Retinal pigment epithelial cell (primary cell): ENCODE measurements at regions not wholly inside any gene's neighbourhood (a gene's known extent, or its start where the extent isn't known, plus 50 kb on each side); places are given as distances from the start of the nearest gene placed in this dataset.

ENCODE experiments used
- DNase-seq: peaks from one replicate; pipeline ENCODE4 v3.0.0-alpha.2; 2010; ENCODE audit warnings: low read depth
- H3K4me3 ChIP-seq: 2 replicates; pipeline ENCODE4 v1.5.1; 2011; ENCODE audit warnings: mild to moderate bottlenecking, low read length, control low read depth, moderate library complexity
- TF ChIP-seq, protein P1 (sequence below): conservative IDR thresholded peaks from 2 replicates; pipeline ENCODE4 v1.5.1; 2011; ENCODE audit warnings: low read depth, low read length, control low read depth, inconsistent platforms

DNA sequence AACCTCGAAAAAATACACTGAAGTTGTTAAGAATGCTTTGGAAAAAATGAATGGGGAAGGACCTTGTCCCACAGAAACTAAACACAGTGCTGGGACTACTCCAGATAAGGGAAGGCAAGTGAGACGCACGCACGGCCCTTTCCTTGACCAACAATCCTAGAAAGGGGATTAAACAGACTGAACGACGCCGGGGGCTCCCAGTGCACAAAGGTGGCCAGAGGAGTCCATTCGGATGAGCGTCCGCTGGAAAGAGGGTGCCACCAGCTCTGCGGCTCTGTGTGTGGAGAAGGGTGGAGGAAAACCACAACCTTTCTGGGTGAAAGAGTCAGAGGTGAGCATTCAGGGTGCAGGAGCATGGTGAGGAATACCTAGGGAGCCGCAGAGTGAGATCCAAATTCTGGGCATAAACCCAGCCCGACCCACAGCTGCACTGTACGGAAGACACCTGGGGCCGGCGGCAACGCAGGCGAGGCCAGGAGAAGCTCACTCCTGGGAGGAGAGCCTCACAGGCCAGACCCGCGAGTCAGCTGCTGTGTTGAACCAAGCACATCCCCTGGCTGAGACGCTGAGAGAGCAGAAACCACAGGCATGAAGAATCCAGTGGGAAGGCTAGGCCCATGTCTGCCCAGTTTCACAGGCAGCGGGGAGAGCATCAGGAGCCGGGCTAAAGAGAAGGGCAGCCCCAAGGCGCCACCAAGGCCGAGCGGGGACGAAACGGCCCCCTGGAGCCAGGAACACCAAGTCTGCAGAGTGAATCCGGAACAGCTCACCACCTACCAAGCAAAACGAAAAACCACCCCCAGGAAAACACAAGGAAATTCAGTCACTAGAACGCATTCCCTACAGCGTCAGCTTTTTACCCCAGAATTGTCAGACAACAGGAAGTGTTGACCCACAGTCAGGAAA, 177.1 kb downstream of the BRD1 start:
- no peak overlapping the region for H3K4me3 ChIP-seq
- DNase-seq: no peak
- TF ChIP-seq, protein P1, sequence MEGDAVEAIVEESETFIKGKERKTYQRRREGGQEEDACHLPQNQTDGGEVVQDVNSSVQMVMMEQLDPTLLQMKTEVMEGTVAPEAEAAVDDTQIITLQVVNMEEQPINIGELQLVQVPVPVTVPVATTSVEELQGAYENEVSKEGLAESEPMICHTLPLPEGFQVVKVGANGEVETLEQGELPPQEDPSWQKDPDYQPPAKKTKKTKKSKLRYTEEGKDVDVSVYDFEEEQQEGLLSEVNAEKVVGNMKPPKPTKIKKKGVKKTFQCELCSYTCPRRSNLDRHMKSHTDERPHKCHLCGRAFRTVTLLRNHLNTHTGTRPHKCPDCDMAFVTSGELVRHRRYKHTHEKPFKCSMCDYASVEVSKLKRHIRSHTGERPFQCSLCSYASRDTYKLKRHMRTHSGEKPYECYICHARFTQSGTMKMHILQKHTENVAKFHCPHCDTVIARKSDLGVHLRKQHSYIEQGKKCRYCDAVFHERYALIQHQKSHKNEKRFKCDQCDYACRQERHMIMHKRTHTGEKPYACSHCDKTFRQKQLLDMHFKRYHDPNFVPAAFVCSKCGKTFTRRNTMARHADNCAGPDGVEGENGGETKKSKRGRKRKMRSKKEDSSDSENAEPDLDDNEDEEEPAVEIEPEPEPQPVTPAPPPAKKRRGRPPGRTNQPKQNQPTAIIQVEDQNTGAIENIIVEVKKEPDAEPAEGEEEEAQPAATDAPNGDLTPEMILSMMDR: no peak

DNA sequence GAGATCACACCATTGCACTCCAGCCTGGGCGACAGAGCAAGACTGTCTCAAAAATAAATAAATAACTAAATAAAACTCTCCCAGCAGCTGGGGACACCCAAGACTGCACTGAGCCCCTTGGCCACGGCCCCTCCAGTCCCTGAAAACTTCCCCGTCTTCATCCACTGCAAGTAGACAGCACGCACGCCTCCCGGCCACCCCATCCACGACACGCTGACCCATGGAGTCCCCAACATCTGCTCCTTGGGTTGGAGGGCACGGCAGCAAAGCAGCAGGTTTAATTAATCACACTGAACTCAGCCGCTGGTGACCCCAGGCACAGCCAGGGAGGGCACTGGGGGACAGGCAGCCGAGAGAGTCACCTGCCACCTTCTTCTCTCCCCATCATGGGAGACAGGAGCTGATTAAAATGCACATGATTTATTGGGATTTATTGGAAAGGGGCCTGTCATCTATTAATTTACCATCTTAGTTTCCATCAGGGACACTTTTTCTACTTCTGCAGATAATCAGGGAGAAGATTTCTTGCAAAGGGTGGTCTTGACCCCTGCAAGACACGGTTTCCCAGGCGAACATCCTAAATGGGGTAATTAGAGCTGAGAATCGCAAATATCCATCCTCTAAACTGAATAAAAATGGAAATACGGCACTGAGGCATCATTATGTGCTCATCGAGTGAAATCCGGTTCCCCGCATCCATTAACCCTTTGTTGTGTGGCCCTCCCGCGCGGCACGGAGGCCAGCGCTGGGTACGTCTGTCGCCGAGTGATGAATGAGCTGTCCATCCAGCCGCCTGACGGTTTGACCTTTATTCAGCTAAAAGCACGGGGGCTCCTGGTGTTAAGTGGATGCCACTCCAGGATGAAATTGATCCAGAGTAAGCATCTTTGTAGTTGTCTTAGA, 178.3 kb downstream of the BRD1 start:
- no peak for DNase-seq
- no peak overlapping the region for H3K4me3 ChIP-seq
- TF ChIP-seq, protein P1: no peak

DNA sequence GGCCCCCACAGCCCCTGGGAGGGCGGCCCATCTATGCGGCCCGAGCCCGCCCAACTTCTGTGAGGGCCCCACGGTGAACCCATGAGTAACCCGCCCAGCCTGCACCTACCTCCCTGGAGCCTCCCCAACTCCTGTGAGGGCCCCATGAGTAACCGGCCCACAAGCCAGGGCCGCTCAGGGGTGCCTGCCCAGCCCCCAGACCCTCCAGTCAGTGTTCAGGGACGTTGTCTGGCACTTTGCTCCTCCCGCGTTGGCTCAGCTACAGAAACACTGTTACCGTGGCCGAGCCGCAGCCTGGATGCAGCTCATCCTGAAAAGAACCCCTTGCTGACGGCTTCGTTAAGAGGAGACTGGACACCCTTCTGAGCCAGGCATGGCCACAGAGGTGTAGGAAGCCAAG, 179.6 kb downstream of the BRD1 start:
- TF ChIP-seq, protein P1: no peak
- H3K4me3 ChIP-seq: no peak overlapping the region
- no peak for DNase-seq

DNA sequence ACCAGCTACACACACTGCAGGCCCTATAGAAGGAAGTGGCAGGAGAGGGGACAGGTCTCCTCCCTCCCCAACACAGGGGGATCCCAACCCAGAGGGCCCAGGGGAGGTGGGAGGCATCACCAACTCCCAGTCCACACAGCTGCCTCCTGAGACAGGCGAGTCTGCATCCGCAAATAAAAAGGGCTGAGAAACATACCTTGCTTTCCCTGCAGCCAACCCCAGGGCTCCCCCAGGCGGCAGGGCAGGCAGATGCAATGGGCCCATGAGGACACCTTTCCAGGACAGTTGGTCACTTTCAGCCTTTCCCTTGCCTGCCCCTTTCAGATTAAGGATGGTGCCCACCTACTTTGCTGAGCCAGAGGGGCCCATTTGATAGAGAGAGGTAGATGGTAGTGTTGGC, 180.0 kb downstream of the BRD1 start:
- no peak for DNase-seq
- no peak overlapping the region for H3K4me3 ChIP-seq
- TF ChIP-seq, protein P1: no peak

DNA sequence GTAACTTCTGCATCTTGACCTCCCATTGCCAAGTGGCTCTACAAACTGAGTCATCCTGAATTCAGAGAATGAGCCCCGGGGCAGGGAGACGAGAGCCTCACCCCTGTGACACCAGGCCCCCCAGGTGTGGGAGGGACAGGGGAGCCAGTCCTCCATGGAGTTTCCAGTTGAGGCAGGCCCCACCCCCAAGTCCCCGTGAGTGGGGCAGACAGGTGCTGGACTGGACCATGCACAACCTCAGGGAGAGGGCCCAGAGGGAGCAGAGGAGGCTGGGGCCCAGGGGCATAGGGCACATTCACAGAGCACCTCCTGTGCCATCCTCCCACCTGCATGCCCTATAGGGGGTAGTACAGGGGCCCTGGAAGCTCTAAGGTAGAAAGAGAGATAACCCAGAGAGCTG, 180.8 kb downstream of the BRD1 start:
- H3K4me3 ChIP-seq: no peak overlapping the region
- DNase-seq: no peak
- TF ChIP-seq, protein P1: no peak

DNA sequence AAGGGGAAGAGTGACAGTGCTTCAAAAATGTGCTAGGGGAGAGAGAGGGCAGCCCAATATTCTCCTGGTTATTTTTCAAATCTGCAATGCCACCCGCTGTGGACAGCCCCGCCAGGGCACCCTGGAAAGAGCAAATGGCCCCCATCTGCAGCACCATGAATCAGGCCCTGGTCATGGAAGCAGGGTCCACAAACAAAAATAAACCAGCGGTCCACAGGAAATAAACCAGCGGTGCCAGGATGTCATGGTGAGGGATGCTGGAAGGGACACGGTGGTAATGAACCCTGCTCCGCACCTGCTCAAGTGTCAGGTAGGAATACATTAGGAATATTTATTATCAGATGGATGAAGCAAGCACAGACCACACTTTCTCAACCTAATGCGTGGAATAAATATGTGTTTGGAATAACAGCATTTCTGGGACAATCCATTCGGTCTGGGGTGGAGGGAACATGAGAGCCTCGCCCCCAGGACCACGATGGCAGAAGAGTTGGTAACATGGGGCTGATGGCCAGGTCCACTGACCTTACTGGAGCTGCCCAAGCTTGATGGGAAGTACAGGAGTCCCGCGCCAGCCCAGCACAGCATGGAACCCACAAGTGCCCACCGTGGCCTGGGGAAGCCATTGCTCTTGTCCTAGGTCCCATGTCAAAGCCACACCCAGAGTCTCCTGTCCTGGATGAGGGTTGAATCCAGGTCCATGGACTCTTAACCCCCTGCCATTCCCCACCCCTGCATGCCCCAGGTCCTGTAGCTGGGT, 181.7 kb downstream of the BRD1 start:
- DNase-seq: no peak
- TF ChIP-seq, protein P1: no peak
- no peak overlapping the region for H3K4me3 ChIP-seq
